ENCODE measurements at regions not wholly inside any gene's neighbourhood (a gene's known extent, or its start where the extent isn't known, plus 50 kb on each side); places are given as distances from the start of the nearest gene placed in this dataset.

- no peak for TF ChIP-seq CTCF (IDR thresholded peaks at IDR 0.05)
- no peak for TF ChIP-seq POLR2AphosphoS5 (IDR thresholded peaks at IDR 0.05; ENCODE audit: insufficient read depth in 1 of 2, low read depth in 1 of 2)
- TF ChIP-seq POLR2A (IDR thresholded peaks at IDR 0.05) = no peak
Measured at GRCh38 chr1:199173356-199173755, 534.5 kb downstream of the PTPRC start.

Measured in vagina (tissue), 2 donors.